Stimulated activated naive CD8-positive, alpha-beta T cell treated with anti-CD3 and anti-CD28 coated beads, Interleukin-15, Interleukin-2, amounts not matched to agents 100 U/mL and 50 U/mL, for 24 hours (primary cell): ENCODE measurements at regions not wholly inside any gene's neighbourhood (a gene's known extent, or its start where the extent isn't known, plus 50 kb on each side); places are given as distances from the start of the nearest gene placed in this dataset.
A peak's percentile ranks its signal among the peaks of the same experiment; 100 is the strongest.

Experiments used
- ATAC-seq: fragments of 150-1000 bp; cut with Tn5 transposase; one replicate; pipeline ENCODE4 v1.10.0; 2021
- DNase-seq: peaks from one replicate; pipeline ENCODE4 v3.0.0; 2021

GRCh38 chr9:36461323-36461722 lies 61.3 kb upstream of the RNF38 start:
- DNase-seq (no peak), ATAC-seq (no peak)

GRCh38 chr9:36458430-36458915 lies 58.4 kb upstream of the RNF38 start:
- DNase-seq (peak; percentile 77), ATAC-seq (peak; percentile 64)

GRCh38 chr9:36457836-36458429 lies 57.9 kb upstream of the RNF38 start:
- DNase-seq = no peak
- peak; percentile 37 for ATAC-seq

- ATAC-seq (no peak), DNase-seq (no peak)
Observed at GRCh38 chr9:36456480-36457065, 56.5 kb upstream of the RNF38 start.

GRCh38 chr9:36451949-36452348 lies 51.9 kb upstream of the RNF38 start:
- DNase-seq = no peak
- no peak for ATAC-seq

- peak; percentile 13 for DNase-seq
- ATAC-seq = no peak
Observed at GRCh38 chr9:36450110-36450732, 50.2 kb upstream of the RNF38 start.
